ENCODE measurements at regions not wholly inside any gene's neighbourhood (a gene's known extent, or its start where the extent isn't known, plus 50 kb on each side); places are given as distances from the start of the nearest gene placed in this dataset.

DNA sequence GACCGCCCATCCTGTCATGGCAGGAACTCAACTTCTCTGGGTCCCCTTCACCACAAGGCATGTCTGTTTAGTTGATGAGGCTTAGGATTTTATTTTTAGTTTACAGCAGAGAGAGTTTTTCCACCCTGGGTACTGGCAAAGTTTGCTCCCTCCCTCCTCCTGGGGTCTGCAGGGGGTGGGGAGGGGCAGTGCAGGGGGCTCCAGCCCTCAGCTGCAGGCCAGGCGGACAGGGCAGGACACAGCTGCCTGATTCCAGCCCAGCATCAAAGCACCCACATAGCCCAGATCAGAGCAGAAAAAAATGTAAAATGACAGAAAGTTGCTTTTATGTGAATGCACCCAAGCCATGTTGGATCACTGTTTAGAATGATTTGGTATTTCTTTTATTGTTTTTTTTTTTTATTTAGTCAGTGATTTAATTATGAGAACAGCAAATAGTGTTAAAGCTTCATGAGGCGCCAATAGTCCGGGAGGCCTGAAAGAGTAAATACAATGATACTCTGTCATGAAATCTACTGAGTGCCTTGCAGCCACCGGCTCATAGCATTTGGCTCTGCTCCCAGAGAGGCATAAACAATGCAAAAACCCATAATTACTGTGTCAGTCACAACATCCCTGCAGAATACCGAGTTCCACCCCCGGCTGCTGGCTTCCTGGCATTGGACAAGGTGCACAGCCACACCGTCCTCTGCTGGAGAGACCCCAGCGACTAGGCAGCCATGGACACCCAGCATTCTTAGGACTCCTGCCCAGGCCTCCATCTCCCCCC lies 923.5 kb downstream of the UQCRFS1 start:
- TF ChIP-seq, protein P1, sequence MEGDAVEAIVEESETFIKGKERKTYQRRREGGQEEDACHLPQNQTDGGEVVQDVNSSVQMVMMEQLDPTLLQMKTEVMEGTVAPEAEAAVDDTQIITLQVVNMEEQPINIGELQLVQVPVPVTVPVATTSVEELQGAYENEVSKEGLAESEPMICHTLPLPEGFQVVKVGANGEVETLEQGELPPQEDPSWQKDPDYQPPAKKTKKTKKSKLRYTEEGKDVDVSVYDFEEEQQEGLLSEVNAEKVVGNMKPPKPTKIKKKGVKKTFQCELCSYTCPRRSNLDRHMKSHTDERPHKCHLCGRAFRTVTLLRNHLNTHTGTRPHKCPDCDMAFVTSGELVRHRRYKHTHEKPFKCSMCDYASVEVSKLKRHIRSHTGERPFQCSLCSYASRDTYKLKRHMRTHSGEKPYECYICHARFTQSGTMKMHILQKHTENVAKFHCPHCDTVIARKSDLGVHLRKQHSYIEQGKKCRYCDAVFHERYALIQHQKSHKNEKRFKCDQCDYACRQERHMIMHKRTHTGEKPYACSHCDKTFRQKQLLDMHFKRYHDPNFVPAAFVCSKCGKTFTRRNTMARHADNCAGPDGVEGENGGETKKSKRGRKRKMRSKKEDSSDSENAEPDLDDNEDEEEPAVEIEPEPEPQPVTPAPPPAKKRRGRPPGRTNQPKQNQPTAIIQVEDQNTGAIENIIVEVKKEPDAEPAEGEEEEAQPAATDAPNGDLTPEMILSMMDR (IDR thresholded peaks at IDR 0.05) = no peak
- no peak overlapping the region for H3K27ac Mint-ChIP-seq
- no peaks in the 10 kb centered on the region for H3K9me3 Mint-ChIP-seq

DNA sequence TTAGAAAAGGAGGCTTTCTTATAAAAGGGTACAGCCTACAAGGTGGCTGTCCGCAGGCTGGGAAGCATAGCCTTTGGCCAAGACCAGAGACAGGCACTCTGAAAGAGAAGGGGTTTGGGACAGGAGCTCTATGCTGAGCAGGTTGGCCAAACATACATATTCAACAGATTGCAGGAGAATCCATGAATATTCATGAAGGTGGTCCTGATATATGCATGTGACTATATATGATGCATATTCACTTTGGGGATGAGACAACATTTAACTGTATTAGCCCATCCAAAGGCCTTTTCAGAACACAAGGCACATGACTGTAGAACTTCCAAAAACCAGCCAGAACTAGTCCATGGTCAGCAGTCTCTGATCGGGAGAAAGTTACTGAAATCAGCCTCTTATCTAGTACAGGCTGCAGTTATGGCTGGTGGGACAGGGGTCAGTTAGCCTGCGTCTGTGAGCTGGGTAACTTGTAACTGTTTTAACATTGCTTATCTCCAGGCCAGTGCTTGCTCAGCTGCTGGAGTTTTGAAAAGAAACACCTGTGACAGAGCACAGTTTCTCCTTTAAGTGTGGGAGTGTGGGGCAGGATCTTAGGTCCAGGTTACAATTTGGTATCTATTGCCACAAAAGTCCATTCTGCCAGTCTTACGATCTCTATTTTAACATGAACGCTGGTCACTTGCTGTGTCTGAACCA lies 924.2 kb downstream of the UQCRFS1 start:
- ChIA-PET CTCF (no interaction called here), POLR2A (no interaction called here)
- H3K4me1 Mint-ChIP-seq (ENCODE audit: low read depth) = no peaks in the 10 kb centered on the region
- intact Hi-C loops (cut with micrococcal nuclease) = no loop called here
- ATAC-seq (no peak), DNase-seq (no peak)
- H3K27ac Mint-ChIP-seq = no peak overlapping the region
- H3K4me3 Mint-ChIP-seq = no peak overlapping the region
- TF ChIP-seq, protein P1 (IDR thresholded peaks at IDR 0.05) = no peak
- no peaks in the 10 kb centered on the region for H3K36me3 Mint-ChIP-seq (ENCODE audit: low read depth)
- no peaks in the 10 kb centered on the region for H3K9me3 Mint-ChIP-seq
- H3K27me3 Mint-ChIP-seq = no peaks in the 10 kb centered on the region

More for the DNA sequence above, 923.5 kb downstream of the UQCRFS1 start:
- no peak for DNase-seq
- intact Hi-C loops (cut with micrococcal nuclease) = no loop called here
- no peaks in the 10 kb centered on the region for H3K27me3 Mint-ChIP-seq
- POLR2A ChIA-PET = no interaction called here
- H3K36me3 Mint-ChIP-seq (ENCODE audit: low read depth) = no peaks in the 10 kb centered on the region
- H3K4me3 Mint-ChIP-seq = no peak overlapping the region
- ATAC-seq = no peak
- no peaks in the 10 kb centered on the region for H3K4me1 Mint-ChIP-seq (ENCODE audit: low read depth)
- CTCF ChIA-PET = no interaction called here

GRCh38 chr19:28285917-28286316 lies 927.0 kb downstream of the UQCRFS1 start:
- H3K4me1 Mint-ChIP-seq (ENCODE audit: low read depth) = no peaks in the 10 kb centered on the region
- H3K27me3 Mint-ChIP-seq = no peaks in the 10 kb centered on the region
- intact Hi-C loops (cut with micrococcal nuclease) = no loop called here
- no peak overlapping the region for H3K4me3 Mint-ChIP-seq
- H3K9me3 Mint-ChIP-seq = peaks cover 4% of the 10 kb centered on the region
- ChIA-PET CTCF (no interaction called here), POLR2A (no interaction called here)
- no peaks in the 10 kb centered on the region for H3K36me3 Mint-ChIP-seq (ENCODE audit: low read depth)
- ATAC-seq (no peak), DNase-seq (no peak)
- TF ChIP-seq, protein P1 (IDR thresholded peaks at IDR 0.05) = no peak
- no peak overlapping the region for H3K27ac Mint-ChIP-seq

- no peak overlapping the region for H3K27ac Mint-ChIP-seq
- no peaks in the 10 kb centered on the region for H3K4me1 Mint-ChIP-seq (ENCODE audit: low read depth)
- no peak overlapping the region for H3K4me3 Mint-ChIP-seq
- intact Hi-C loops (cut with micrococcal nuclease) = no loop called here
- ChIA-PET POLR2A (no interaction called here), CTCF (no interaction called here)
- H3K36me3 Mint-ChIP-seq (ENCODE audit: low read depth) = no peaks in the 10 kb centered on the region
- no peaks in the 10 kb centered on the region for H3K27me3 Mint-ChIP-seq
- ATAC-seq (no peak), DNase-seq (no peak)
- H3K9me3 Mint-ChIP-seq = peaks cover 4% of the 10 kb centered on the region
- TF ChIP-seq, protein P1 (IDR thresholded peaks at IDR 0.05) = no peak
Observed at GRCh38 chr19:28285078-28285477, 927.9 kb downstream of the UQCRFS1 start.

DNA sequence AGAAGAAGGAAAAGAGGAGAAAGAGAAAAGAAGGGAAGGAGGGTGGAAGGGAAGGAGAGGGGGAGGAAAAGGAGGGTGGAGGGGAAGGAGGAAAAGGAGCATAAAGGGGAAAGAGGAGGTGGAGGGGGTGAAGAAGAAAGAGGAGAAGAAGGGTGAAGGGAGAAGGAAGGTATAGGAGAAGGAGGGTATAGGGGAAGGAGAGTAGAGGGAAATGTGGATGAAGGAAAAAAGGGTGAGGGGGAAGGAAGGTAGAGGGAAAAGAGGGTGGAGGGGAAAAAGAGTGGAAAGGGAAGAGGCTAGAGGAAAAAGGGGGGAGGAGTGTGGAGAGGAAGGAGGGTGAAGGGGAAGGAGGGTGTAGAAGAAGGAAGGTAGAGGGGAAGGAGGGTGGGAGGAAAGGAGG lies 928.6 kb downstream of the UQCRFS1 start:
- DNase-seq (no peak), ATAC-seq (no peak)
- TF ChIP-seq, protein P1 (IDR thresholded peaks at IDR 0.05) = no peak
- ChIA-PET CTCF (no interaction called here), POLR2A (no interaction called here)
- H3K27ac Mint-ChIP-seq = no peak overlapping the region
- intact Hi-C loops (cut with micrococcal nuclease) = no loop called here
- H3K9me3 Mint-ChIP-seq = peaks cover 4% of the 10 kb centered on the region
- H3K4me3 Mint-ChIP-seq = no peak overlapping the region
- H3K36me3 Mint-ChIP-seq (ENCODE audit: low read depth) = no peaks in the 10 kb centered on the region
- H3K27me3 Mint-ChIP-seq = no peaks in the 10 kb centered on the region
- no peaks in the 10 kb centered on the region for H3K4me1 Mint-ChIP-seq (ENCODE audit: low read depth)

Data from activated CD8-positive, alpha-beta T cell treated with anti-CD3 and anti-CD28 coated beads for 36 hours (primary cell).